ENCODE measurements at regions not wholly inside any gene's neighbourhood (a gene's known extent, or its start where the extent isn't known, plus 50 kb on each side); places are given as distances from the start of the nearest gene placed in this dataset.

GRCh38 chr22:47281126-47282106 is 519.0 kb downstream of the TBC1D22A start:
- TF ChIP-seq CTCF (IDR thresholded peaks at IDR 0.05) (no peak), POLR2A (IDR thresholded peaks at IDR 0.05) (no peak)

Data from adrenal gland (tissue), 5 donors.